ENCODE measurements at regions not wholly inside any gene's neighbourhood (a gene's known extent, or its start where the extent isn't known, plus 50 kb on each side); places are given as distances from the start of the nearest gene placed in this dataset.

- TF ChIP-seq GATA1 (IDR thresholded peaks at IDR 0.05; ENCODE audit: low read depth, low read length) (no peak), POLR2A (IDR thresholded peaks at IDR 0.05; ENCODE audit: low read length) (no peak)
- no peak for DNase-seq
Measured at GRCh38 chr2:6764968-6765723, 100.6 kb downstream of the CMPK2 start.

GRCh38 chr2:6769346-6769745, 96.4 kb downstream of the CMPK2 start:
- TF ChIP-seq GATA1 (IDR thresholded peaks at IDR 0.05; ENCODE audit: low read depth, low read length) (no peak), POLR2A (IDR thresholded peaks at IDR 0.05; ENCODE audit: low read length) (no peak)
- no peak for DNase-seq

- TF ChIP-seq POLR2A (IDR thresholded peaks at IDR 0.05; ENCODE audit: low read length) (no peak), GATA1 (IDR thresholded peaks at IDR 0.05; ENCODE audit: low read depth, low read length) (no peak)
- no peak for DNase-seq
Measured at GRCh38 chr2:6770006-6770405, 95.7 kb downstream of the CMPK2 start.

GRCh38 chr2:6771634-6772611, 93.8 kb downstream of the CMPK2 start:
- TF ChIP-seq GATA1 (IDR thresholded peaks at IDR 0.05; ENCODE audit: low read depth, low read length) (no peak), POLR2A (IDR thresholded peaks at IDR 0.05; ENCODE audit: low read length) (no peak)
- DNase-seq: no peak

GRCh38 chr2:6773007-6773693, 92.6 kb downstream of the CMPK2 start:
- TF ChIP-seq POLR2A (IDR thresholded peaks at IDR 0.05; ENCODE audit: low read length): no peak
- no peak for TF ChIP-seq GATA1 (IDR thresholded peaks at IDR 0.05; ENCODE audit: low read depth, low read length)
- DNase-seq: peak; percentile 45 to 68

- no peak for DNase-seq
- TF ChIP-seq GATA1 (IDR thresholded peaks at IDR 0.05; ENCODE audit: low read depth, low read length) (no peak), POLR2A (IDR thresholded peaks at IDR 0.05; ENCODE audit: low read length) (no peak)
Measured at GRCh38 chr2:6773694-6774044, 92.0 kb downstream of the CMPK2 start.

GRCh38 chr2:6776125-6776524, 89.6 kb downstream of the CMPK2 start:
- no peak for DNase-seq
- no peak for TF ChIP-seq GATA1 (IDR thresholded peaks at IDR 0.05; ENCODE audit: low read depth, low read length)

GRCh38 chr2:6777626-6778025, 88.1 kb downstream of the CMPK2 start:
- no peak for DNase-seq
- TF ChIP-seq GATA1 (IDR thresholded peaks at IDR 0.05; ENCODE audit: low read depth, low read length) (no peak), POLR2A (IDR thresholded peaks at IDR 0.05; ENCODE audit: low read length) (no peak)

GRCh38 chr2:6780765-6781274, 84.9 kb downstream of the CMPK2 start:
- no peak for DNase-seq
- TF ChIP-seq POLR2A (IDR thresholded peaks at IDR 0.05; ENCODE audit: low read length) (no peak), GATA1 (IDR thresholded peaks at IDR 0.05; ENCODE audit: low read depth, low read length) (no peak)

GRCh38 chr2:6782517-6783237, 83.0 kb downstream of the CMPK2 start:
- DNase-seq: no peak

GRCh38 chr2:6783238-6783614, 82.5 kb downstream of the CMPK2 start:
- no peak for DNase-seq
- TF ChIP-seq GATA1 (IDR thresholded peaks at IDR 0.05; ENCODE audit: low read depth, low read length) (no peak), POLR2A (IDR thresholded peaks at IDR 0.05; ENCODE audit: low read length) (no peak)

More at GRCh38 chr2:6782517-6783237, 83.0 kb downstream of the CMPK2 start:
- TF ChIP-seq GATA1 (IDR thresholded peaks at IDR 0.05; ENCODE audit: low read depth, low read length): no peak
- TF ChIP-seq POLR2A (IDR thresholded peaks at IDR 0.05; ENCODE audit: low read length): no peak

GRCh38 chr2:6784291-6784690, 81.4 kb downstream of the CMPK2 start:
- TF ChIP-seq POLR2A (IDR thresholded peaks at IDR 0.05; ENCODE audit: low read length) (no peak), GATA1 (IDR thresholded peaks at IDR 0.05; ENCODE audit: low read depth, low read length) (no peak)
- DNase-seq: no peak

GRCh38 chr2:6785493-6785892, 80.2 kb downstream of the CMPK2 start:
- TF ChIP-seq POLR2A (IDR thresholded peaks at IDR 0.05; ENCODE audit: low read length) (no peak), GATA1 (IDR thresholded peaks at IDR 0.05; ENCODE audit: low read depth, low read length) (no peak)
- DNase-seq: no peak
